KOPT-K1 (cell line): ENCODE measurements at regions not wholly inside any gene's neighbourhood (a gene's known extent, or its start where the extent isn't known, plus 50 kb on each side); places are given as distances from the start of the nearest gene placed in this dataset.
"Not testable (repeated sequence)": the region's sequence is repeated elsewhere in the genome, so short reads cannot be mapped to it uniquely, and the experiment has no call there.

Experiments used
- H3K27ac ChIP-seq: fragments of 200-600 bp; sonication (generic); 2 replicates; pipeline ENCODE4 v1.5.1; 2016; ENCODE audit warnings: antibody characterized with exemption, mild to moderate bottlenecking, low read depth, low read length; ENCODE audit not compliant: poor library complexity, severe bottlenecking
- H3K36me3 ChIP-seq: fragments of 200-600 bp; sonication (generic); 2 replicates; pipeline ENCODE4 v1.5.1; 2017; ENCODE audit warnings: antibody characterized with exemption, mild to moderate bottlenecking, low read length, moderate library complexity; ENCODE audit not compliant: insufficient read depth
- H3K9me3 ChIP-seq: fragments of 200-600 bp; sonication (generic); 2 replicates; pipeline ENCODE4 v1.5.1; 2017; ENCODE audit warnings: antibody characterized with exemption, low read length, mild to moderate bottlenecking; ENCODE audit not compliant: insufficient read depth, poor library complexity, severe bottlenecking

- Histone ChIP-seq H3K36me3 (no peaks in the 10 kb centered on the region), H3K27ac (no peak overlapping the region), H3K9me3 (no peaks in the 10 kb centered on the region)
Measured at GRCh38 chr10:105605918-105606317, 964.8 kb downstream of the SORCS3 start.

GRCh38 chr10:105605104-105605503, 964.0 kb downstream of the SORCS3 start:
- Histone ChIP-seq H3K9me3 (no peaks in the 10 kb centered on the region), H3K36me3 (no peaks in the 10 kb centered on the region), H3K27ac (no peak overlapping the region)

GRCh38 chr10:105598207-105598606, 957.1 kb downstream of the SORCS3 start:
- Histone ChIP-seq H3K27ac (no peak overlapping the region), H3K9me3 (no peaks in the 10 kb centered on the region), H3K36me3 (no peaks in the 10 kb centered on the region)

- no peaks in the 10 kb centered on the region for H3K36me3 ChIP-seq
- no peaks in the 10 kb centered on the region for H3K9me3 ChIP-seq
- H3K27ac ChIP-seq, result no peak overlapping the region
Measured at GRCh38 chr10:105597312-105597711, 956.2 kb downstream of the SORCS3 start.

- Histone ChIP-seq H3K9me3 (no peaks in the 10 kb centered on the region), H3K36me3 (no peaks in the 10 kb centered on the region), H3K27ac (no peak overlapping the region)
Measured at GRCh38 chr10:105596749-105597148, 955.7 kb downstream of the SORCS3 start.

GRCh38 chr10:105594296-105594695, 953.2 kb downstream of the SORCS3 start:
- no peaks in the 10 kb centered on the region for H3K36me3 ChIP-seq
- H3K27ac ChIP-seq, result no peak overlapping the region
- H3K9me3 ChIP-seq, result no peaks in the 10 kb centered on the region

- H3K27ac ChIP-seq, result no peak overlapping the region
- no peaks in the 10 kb centered on the region for H3K9me3 ChIP-seq
- no peaks in the 10 kb centered on the region for H3K36me3 ChIP-seq
Measured at GRCh38 chr10:105592468-105592867, 951.4 kb downstream of the SORCS3 start.

- no peaks in the 10 kb centered on the region for H3K36me3 ChIP-seq
- no peak overlapping the region for H3K27ac ChIP-seq
- H3K9me3 ChIP-seq, result no peaks in the 10 kb centered on the region
Measured at GRCh38 chr10:105586451-105587098, 945.5 kb downstream of the SORCS3 start.

GRCh38 chr10:105585753-105586152, 944.7 kb downstream of the SORCS3 start:
- H3K9me3 ChIP-seq, result no peaks in the 10 kb centered on the region
- no peaks in the 10 kb centered on the region for H3K36me3 ChIP-seq
- H3K27ac ChIP-seq, result no peak overlapping the region

GRCh38 chr10:105585171-105585570, 944.1 kb downstream of the SORCS3 start:
- no peaks in the 10 kb centered on the region for H3K36me3 ChIP-seq
- no peaks in the 10 kb centered on the region for H3K9me3 ChIP-seq
- H3K27ac ChIP-seq, result no peak overlapping the region

GRCh38 chr10:105579112-105579511, 938.0 kb downstream of the SORCS3 start:
- Histone ChIP-seq H3K36me3 (no peaks in the 10 kb centered on the region), H3K27ac (no peak overlapping the region), H3K9me3 (no peaks in the 10 kb centered on the region)

GRCh38 chr10:105577865-105578607, 936.9 kb downstream of the SORCS3 start:
- no peak overlapping the region for H3K27ac ChIP-seq
- H3K36me3 ChIP-seq, result no peaks in the 10 kb centered on the region
- no peaks in the 10 kb centered on the region for H3K9me3 ChIP-seq

GRCh38 chr10:105559333-105560097, 918.4 kb downstream of the SORCS3 start:
- H3K27ac ChIP-seq, result no peak overlapping the region
- no peaks in the 10 kb centered on the region for H3K36me3 ChIP-seq
- no peaks in the 10 kb centered on the region for H3K9me3 ChIP-seq

GRCh38 chr10:105550453-105550852, 909.4 kb downstream of the SORCS3 start:
- H3K9me3 ChIP-seq, H3K36me3 ChIP-seq, H3K27ac ChIP-seq: not testable (repeated sequence)

GRCh38 chr10:105549731-105550130, 908.6 kb downstream of the SORCS3 start:
- Histone ChIP-seq H3K36me3 (no peaks in the 10 kb centered on the region), H3K27ac (no peak overlapping the region), H3K9me3 (no peaks in the 10 kb centered on the region)
